ENCODE measurements at regions not wholly inside any gene's neighbourhood (a gene's known extent, or its start where the extent isn't known, plus 50 kb on each side); places are given as distances from the start of the nearest gene placed in this dataset.

- no peak for TF ChIP-seq ELK1 (IDR thresholded peaks at IDR 0.05; ENCODE audit: low read depth, low read length)
- no peak for TF ChIP-seq MAFK (IDR thresholded peaks at IDR 0.05; ENCODE audit: partially characterized antibody)
Observed at GRCh38 chr3:80533553-80533952, 765.8 kb upstream of the ROBO1 start (continued).

- ATAC-seq: no peak
- H3K4me2 ChIP-seq: no peak overlapping the region
- no peak for DNase-seq (ENCODE audit: low read depth in 1 of 2, low spot score in 1 of 2)
- 27% methylated on average over 4 of the region's 4 CpGs for WGBS (ENCODE audit: missing lambda C conversion rate)
- no peak for FAIRE-seq
- CTCF ChIA-PET: no interaction called here
- POLR2A ChIA-PET: no interaction called here
- H3K4me3 ChIP-seq: no peak overlapping the region
- no peaks in the 10 kb centered on the region; the same call in 2 of the 3 replicates for H3K9me3 ChIP-seq
- no peaks in the 10 kb centered on the region for H3K4me1 ChIP-seq
- no peak overlapping the region for H3K27ac ChIP-seq
- TF ChIP-seq RAD21 (conservative IDR thresholded peaks at IDR 0.05 in 1 of 2, IDR thresholded peaks at IDR 0.05 in 1 of 2) (peak in 1 of 2 experiments; percentile 29; a peak in 2 of 5 replicates), ZSCAN20 (CRISPR knock-in tag; IDR thresholded peaks at IDR 0.05) (no peak), CTCF (IDR thresholded peaks at IDR 0.05) (peak; percentile 17; the same call in 1 of the 3 replicates)
Observed at GRCh38 chr3:80526153-80526552, 758.4 kb upstream of the ROBO1 start.

GRCh38 chr3:80521081-80521480 is 753.3 kb upstream of the ROBO1 start:
- TF ChIP-seq EP300 (IDR thresholded peaks at IDR 0.05): no peak
- no peak for TF ChIP-seq NR3C1 (IDR thresholded peaks at IDR 0.05)
- no peak for TF ChIP-seq GATA3 (IDR thresholded peaks at IDR 0.05; ENCODE audit: borderline replicate concordance)
- no peak for TF ChIP-seq HOXA7 (CRISPR knock-in tag; IDR thresholded peaks at IDR 0.05)
- TF ChIP-seq NPAS2 (CRISPR knock-in tag; IDR thresholded peaks at IDR 0.05; ENCODE audit: borderline replicate concordance): no peak
- no peak for TF ChIP-seq ATOH8 (CRISPR knock-in tag; IDR thresholded peaks at IDR 0.05; ENCODE audit: low read depth)
- TF ChIP-seq ZC3H11A (IDR thresholded peaks at IDR 0.05): no peak
- TF ChIP-seq RNF2 (IDR thresholded peaks at IDR 0.05; ENCODE audit: borderline replicate concordance, low read depth): no peak
- TF ChIP-seq SMC3 (IDR thresholded peaks at IDR 0.05): no peak
- no peak for TF ChIP-seq HDAC2 (IDR thresholded peaks at IDR 0.05)
- TF ChIP-seq CEBPB (IDR thresholded peaks at IDR 0.05): no peak
- TF ChIP-seq ZNF302 (CRISPR knock-in tag; IDR thresholded peaks at IDR 0.05): no peak
- no peak for TF ChIP-seq BCL3 (IDR thresholded peaks at IDR 0.05)
- no peak for TF ChIP-seq E2F6 (IDR thresholded peaks at IDR 0.05; ENCODE audit: borderline replicate concordance, low read depth)
- no peak for TF ChIP-seq TP53 (CRISPR knock-in tag; IDR thresholded peaks at IDR 0.05)
- TF ChIP-seq CHD2 (IDR thresholded peaks at IDR 0.05; ENCODE audit: low read length, partially characterized antibody): no peak
- no peaks in the 10 kb centered on the region for H3K4me1 ChIP-seq
- no peak overlapping the region for H3K27ac ChIP-seq
- ChIA-PET POLR2A (no interaction called here), CTCF (no interaction called here)
- H3K4me3 ChIP-seq: no peak overlapping the region
- no peak overlapping the region for H3K4me2 ChIP-seq
- no peak for DNase-seq (ENCODE audit: low read depth in 1 of 2, low spot score in 1 of 2)
- FAIRE-seq: no peak
- no peak for ATAC-seq
- no peaks in the 10 kb centered on the region; the same call in 2 of the 3 replicates for H3K9me3 ChIP-seq

Data from A549 (cell line).